Astrocyte (in vitro differentiated cells and primary cell): ENCODE measurements at regions not wholly inside any gene's neighbourhood (a gene's known extent, or its start where the extent isn't known, plus 50 kb on each side); places are given as distances from the start of the nearest gene placed in this dataset.

Experiments
- DNase-seq: peaks from one replicate; pipeline ENCODE4 v3.0.0-alpha.2; 2010; ENCODE audit warnings: low read depth
- FAIRE-seq: peaks from 2 replicates; lab custom pipeline; 2011; peaks lifted over from hg19 to GRCh38; lab: Jason Lieb, UNC
- H2AFZ ChIP-seq: 2 replicates; pipeline ENCODE4 v1.6.0; 2012; ENCODE audit warnings: low read depth, low read length, inconsistent platforms
- H3K27ac ChIP-seq: 2 replicates; pipeline ENCODE4 v1.5.1; 2011; ENCODE audit warnings: low read depth, low read length, inconsistent platforms
- H3K27me3 ChIP-seq: 2 replicates; pipeline ENCODE4 v1.6.0; 2011; ENCODE audit warnings: low read length, inconsistent platforms; ENCODE audit not compliant: insufficient read depth
- H3K36me3 ChIP-seq: 2 replicates; pipeline ENCODE4 v1.5.1; 2011; ENCODE audit warnings: low read length, inconsistent platforms; ENCODE audit not compliant: insufficient read depth
- H3K4me1 ChIP-seq: 2 replicates; pipeline ENCODE4 v1.5.1; 2011; ENCODE audit warnings: low read length, inconsistent platforms; ENCODE audit not compliant: insufficient read depth
- H3K4me2 ChIP-seq: 2 replicates; pipeline ENCODE4 v1.6.0; 2012; ENCODE audit warnings: low read length, inconsistent platforms
- H3K4me3 ChIP-seq: 2 replicates; pipeline ENCODE4 v1.5.1; 2011; ENCODE audit warnings: low read depth, mild to moderate bottlenecking, low read length, inconsistent platforms; ENCODE audit not compliant: insufficient read depth
- H3K79me2 ChIP-seq: 2 replicates; pipeline ENCODE4 v1.6.0; 2012; ENCODE audit warnings: mild to moderate bottlenecking, low read length, inconsistent platforms; ENCODE audit not compliant: insufficient read depth
- H3K9ac ChIP-seq: 2 replicates; pipeline ENCODE4 v1.6.0; 2012; ENCODE audit warnings: mild to moderate bottlenecking, low read length, inconsistent platforms
- H3K9me3 ChIP-seq: 2 replicates; pipeline ENCODE4 v1.5.1; 2012; ENCODE audit warnings: low read depth, mild to moderate bottlenecking, low read length, inconsistent platforms; ENCODE audit not compliant: insufficient read depth
- H4K20me1 ChIP-seq: 2 replicates; pipeline ENCODE4 v1.6.0; 2012; ENCODE audit warnings: low read length, inconsistent platforms; ENCODE audit not compliant: insufficient read depth
- H3K27ac Mint-ChIP-seq: one replicate; pipeline ENCODE4 v1.8.0; 2021; ENCODE audit warnings: mild to moderate bottlenecking, mixed read lengths; ENCODE audit not compliant: unreplicated experiment
- H3K27me3 Mint-ChIP-seq: one replicate; pipeline ENCODE4 v1.8.0; 2021; ENCODE audit warnings: low read depth, mixed read lengths; ENCODE audit not compliant: unreplicated experiment
- H3K36me3 Mint-ChIP-seq: one replicate; pipeline ENCODE4 v1.8.0; 2021; ENCODE audit warnings: low read depth, mixed read lengths; ENCODE audit not compliant: unreplicated experiment
- H3K4me1 Mint-ChIP-seq: one replicate; pipeline ENCODE4 v1.8.0; 2021; ENCODE audit warnings: low read depth, mixed read lengths; ENCODE audit not compliant: unreplicated experiment
- H3K4me3 Mint-ChIP-seq: one replicate; pipeline ENCODE4 v1.8.0; 2021; ENCODE audit warnings: mild to moderate bottlenecking, moderate library complexity, mixed read lengths; ENCODE audit not compliant: unreplicated experiment
- H3K9me3 Mint-ChIP-seq: one replicate; pipeline ENCODE4 v1.8.0; 2021; ENCODE audit warnings: mild to moderate bottlenecking, mixed read lengths; ENCODE audit not compliant: unreplicated experiment
- CTCF ChIP-seq: IDR thresholded peaks from 2 replicates; pipeline ENCODE4 v1.5.1; 2011; ENCODE audit warnings: low read depth, mild to moderate bottlenecking, inconsistent platforms, low read length, moderate library complexity; ENCODE audit not compliant: insufficient read depth
- EZH2 ChIP-seq: IDR thresholded peaks from 2 replicates; pipeline ENCODE4 v1.6.1; 2012; ENCODE audit warnings: mild to moderate bottlenecking, low read length, inconsistent platforms; ENCODE audit not compliant: insufficient read depth

- H3K27ac ChIP-seq, result no peak overlapping the region
- no peak overlapping the region for H3K4me2 ChIP-seq
- FAIRE-seq (no peak), DNase-seq (no peak)
- H3K79me2 ChIP-seq, result no peaks in the 10 kb centered on the region
- H3K9me3 Mint-ChIP-seq, result no peaks in the 10 kb centered on the region
- peaks cover 20% of the 10 kb centered on the region for H3K27me3 Mint-ChIP-seq
- H3K36me3 Mint-ChIP-seq, result no peaks in the 10 kb centered on the region
- H4K20me1 ChIP-seq, result no peaks in the 10 kb centered on the region
- no peaks in the 10 kb centered on the region for H3K9me3 ChIP-seq
- H3K27ac Mint-ChIP-seq, result no peak overlapping the region
- H3K4me3 ChIP-seq, result no peak overlapping the region
- H3K9ac ChIP-seq, result no peak overlapping the region
- H3K4me1 Mint-ChIP-seq, result peaks cover 3% of the 10 kb centered on the region
- no peaks in the 10 kb centered on the region for H3K4me1 ChIP-seq
- H3K36me3 ChIP-seq, result no peaks in the 10 kb centered on the region
- H2AFZ ChIP-seq, result no peak overlapping the region
- no peak overlapping the region for H3K4me3 Mint-ChIP-seq
- TF ChIP-seq EZH2 (no peak), CTCF (no peak)
- peaks cover 4% of the 10 kb centered on the region for H3K27me3 ChIP-seq
Measured at GRCh38 chr9:82608487-82608886, 454.5 kb downstream of the RASEF start.

- Histone ChIP-seq H3K27me3 (no peaks in the 10 kb centered on the region), H3K27ac (no peak overlapping the region), H3K79me2 (no peaks in the 10 kb centered on the region), H3K4me3 (no peak overlapping the region), H3K36me3 (no peaks in the 10 kb centered on the region), H2AFZ (no peak overlapping the region), H3K9me3 (no peaks in the 10 kb centered on the region), H3K4me2 (no peak overlapping the region), H3K9ac (no peak overlapping the region), H3K4me1 (no peaks in the 10 kb centered on the region), H4K20me1 (no peaks in the 10 kb centered on the region)
- Mint-ChIP-seq H3K36me3 (no peaks in the 10 kb centered on the region), H3K27me3 (peaks cover 9% of the 10 kb centered on the region), H3K9me3 (no peaks in the 10 kb centered on the region), H3K4me3 (no peak overlapping the region), H3K4me1 (no peaks in the 10 kb centered on the region), H3K27ac (no peak overlapping the region)
- FAIRE-seq (no peak), DNase-seq (no peak)
- TF ChIP-seq EZH2 (no peak), CTCF (no peak)
Measured at GRCh38 chr9:82612942-82613341, 450.0 kb downstream of the RASEF start.

- Histone ChIP-seq H4K20me1 (no peaks in the 10 kb centered on the region), H3K9me3 (no peaks in the 10 kb centered on the region), H3K9ac (no peak overlapping the region), H3K27me3 (no peaks in the 10 kb centered on the region), H3K4me2 (no peak overlapping the region), H3K27ac (no peak overlapping the region), H2AFZ (no peak overlapping the region), H3K4me3 (no peak overlapping the region), H3K36me3 (no peaks in the 10 kb centered on the region), H3K79me2 (no peaks in the 10 kb centered on the region), H3K4me1 (no peaks in the 10 kb centered on the region)
- FAIRE-seq, result no peak
- Mint-ChIP-seq H3K27me3 (peaks cover 6% of the 10 kb centered on the region), H3K27ac (no peak overlapping the region), H3K9me3 (no peaks in the 10 kb centered on the region), H3K4me3 (no peak overlapping the region), H3K36me3 (no peaks in the 10 kb centered on the region), H3K4me1 (no peaks in the 10 kb centered on the region)
- DNase-seq, result no peak
- TF ChIP-seq EZH2, result no peak
- TF ChIP-seq CTCF, result no peak
Measured at GRCh38 chr9:82613498-82613897, 449.4 kb downstream of the RASEF start.
